GM12891 (cell line): ENCODE measurements at regions not wholly inside any gene's neighbourhood (a gene's known extent, or its start where the extent isn't known, plus 50 kb on each side); places are given as distances from the start of the nearest gene placed in this dataset.

ENCODE experiments used
- POLR2A ChIP-seq: IDR thresholded peaks from 2 replicates; pipeline ENCODE4 v1.6.1; 2011; ENCODE audit warnings: low read depth, low read length, control low read depth
- POLR2AphosphoS5 ChIP-seq: IDR thresholded peaks from 2 replicates; pipeline ENCODE4 v1.6.1; 2011; ENCODE audit warnings: low read depth, low read length, control low read depth
- POU2F2 ChIP-seq: IDR thresholded peaks from 2 replicates; pipeline ENCODE4 v1.6.1; 2011; ENCODE audit warnings: low read depth, mild to moderate bottlenecking, control low read depth, low read length, moderate library complexity
- TAF1 ChIP-seq: IDR thresholded peaks from 2 replicates; pipeline ENCODE4 v1.6.1; 2011; ENCODE audit warnings: low read depth, low read length, control low read depth

GRCh38 chr3:27859821-27860220 is 137.7 kb upstream of the EOMES start:
- TF ChIP-seq POU2F2 = no peak
- TF ChIP-seq POLR2A = no peak
- TF ChIP-seq POLR2AphosphoS5 = no peak
- TF ChIP-seq TAF1 = no peak
